ENCODE measurements at regions not wholly inside any gene's neighbourhood (a gene's known extent, or its start where the extent isn't known, plus 50 kb on each side); places are given as distances from the start of the nearest gene placed in this dataset.

- TF ChIP-seq CTCF (IDR thresholded peaks at IDR 0.05) (no peak), POLR2A (IDR thresholded peaks at IDR 0.05) (no peak)
These were observed 168.5 kb downstream of the FAM43A start for GRCh38 chr3:194854206-194854605.

Measured in thyroid gland (tissue), 4 donors.